IMR-90 (cell line): ENCODE measurements at regions not wholly inside any gene's neighbourhood (a gene's known extent, or its start where the extent isn't known, plus 50 kb on each side); places are given as distances from the start of the nearest gene placed in this dataset.

Experiments used
- ATAC-seq: fragments of 200-7000 bp; cut with Tn5 transposase; 2 replicates; pipeline ENCODE4 v1.9.1; 2020; ENCODE audit warnings: low read depth, mild to moderate bottlenecking, moderate library complexity
- BruUV-seq: library from RNA; stranded (reverse); fragments of 400-500 nt; replicated peaks from 2 replicates; lab custom pipeline; 2021; lab: Mats Ljungman, UMichigan
- CTCF ChIA-PET: fragments of 300-600 bp; formaldehyde crosslinking; extraction: SDS; loops from one replicate; lab custom pipeline; 2021; ENCODE audit warnings: antibody characterized with exemption; lab: Yijun Ruan, JAX
- POLR2A ChIA-PET: fragments of 300-600 bp; sonication (Branson Sonifier 250); formaldehyde crosslinking; loops from one replicate; lab custom pipeline; 2022; ENCODE audit warnings: antibody characterized with exemption; ENCODE audit not compliant: unreplicated experiment; lab: Charles Lee
- DNase-seq: peaks from one replicate; pipeline ENCODE4 v3.0.0; 2013
- H2AFZ ChIP-seq: replicated peaks from 2 replicates; pipeline ENCODE3; 2013; ENCODE audit warnings: low read length, mild to moderate bottlenecking; ENCODE audit not compliant: poor library complexity
- H2AK5ac ChIP-seq: 2 replicates; pipeline ENCODE4 v1.6.1; 2013; ENCODE audit warnings: low read depth, low read length, inconsistent platforms
- H2AK9ac ChIP-seq: replicated peaks from 2 replicates; pipeline ENCODE3; 2013; ENCODE audit warnings: mild to moderate bottlenecking, low read depth, low read length, moderate library complexity; ENCODE audit not compliant: poor library complexity
- H2BK120ac ChIP-seq: 2 replicates; pipeline ENCODE4 v1.6.1; 2013; ENCODE audit warnings: low read depth, low read length, inconsistent platforms
- H2BK15ac ChIP-seq: 3 replicates; pipeline ENCODE4 v1.6.1; 2013; ENCODE audit warnings: low read depth, low read length, inconsistent platforms
- H2BK20ac ChIP-seq: 2 replicates; pipeline ENCODE4 v1.6.1; 2013; ENCODE audit warnings: low read depth, mild to moderate bottlenecking, inconsistent platforms, low read length, moderate library complexity
- H2BK5ac ChIP-seq: 2 replicates; pipeline ENCODE4 v1.6.1; 2013; ENCODE audit warnings: mild to moderate bottlenecking, low read depth, low read length, inconsistent platforms; ENCODE audit not compliant: poor library complexity, severe bottlenecking
- H3K14ac ChIP-seq: replicated peaks from 2 replicates; pipeline ENCODE4 v1.6.1; 2013; ENCODE audit warnings: low read depth, low read length, inconsistent platforms
- H3K18ac ChIP-seq: 2 replicates; pipeline ENCODE4 v1.6.1; 2013; ENCODE audit warnings: low read depth, low read length, control low read depth
- H3K23ac ChIP-seq: 2 replicates; pipeline ENCODE4 v1.6.1; 2013; ENCODE audit warnings: low read depth, low read length, inconsistent platforms
- H3K27ac ChIP-seq: 2 replicates; pipeline ENCODE4 v1.5.1; 2013; ENCODE audit warnings: mild to moderate bottlenecking, control low read depth, low read length; ENCODE audit not compliant: insufficient read depth
- H3K27me3 ChIP-seq: 2 replicates; pipeline ENCODE4 v1.6.1; 2013; ENCODE audit warnings: low read length; ENCODE audit not compliant: control insufficient read depth, insufficient read depth
- H3K36me3 ChIP-seq: 2 replicates; pipeline ENCODE4 v1.6.1; 2013; ENCODE audit warnings: low read length, mixed read lengths; ENCODE audit not compliant: control insufficient read depth, insufficient read depth
- H3K4ac ChIP-seq: 2 replicates; pipeline ENCODE4 v1.6.1; 2013; ENCODE audit warnings: low read depth, low read length, inconsistent platforms
- H3K4me1 ChIP-seq: 2 replicates; pipeline ENCODE4 v1.6.1; 2013; ENCODE audit warnings: low read length, mixed read lengths; ENCODE audit not compliant: control insufficient read depth, insufficient read depth
- H3K4me2 ChIP-seq: 2 replicates; pipeline ENCODE4 v1.6.1; 2013; ENCODE audit warnings: low read depth, mild to moderate bottlenecking, control low read depth, low read length, moderate library complexity
- H3K4me3 ChIP-seq: 2 replicates; pipeline ENCODE4 v1.5.1; 2013; ENCODE audit warnings: low read depth, mild to moderate bottlenecking, control low read depth, low read length, moderate library complexity; ENCODE audit not compliant: insufficient read depth
- H3K56ac ChIP-seq: 2 replicates; pipeline ENCODE4 v1.6.1; 2013; ENCODE audit warnings: low read length, inconsistent platforms; ENCODE audit not compliant: insufficient read depth; ENCODE audit errors: extremely low read depth
- H3K79me1 ChIP-seq, 2 experiments: 2 replicates each; pipeline ENCODE4 v1.6.1; 2013; ENCODE audit warnings: low read length in 2 of 2, inconsistent platforms in 1 of 2, low read depth in 1 of 2
- H3K9ac ChIP-seq: 2 replicates; pipeline ENCODE4 v1.6.1; 2013; ENCODE audit warnings: low read depth, low read length, control low read depth
- H3K9me1 ChIP-seq: 2 replicates; pipeline ENCODE4 v1.6.1; 2013; ENCODE audit warnings: low read length, inconsistent platforms; ENCODE audit not compliant: insufficient read depth
- H3K9me3 ChIP-seq: 2 replicates; pipeline ENCODE4 v1.6.1; 2013; ENCODE audit warnings: low read length; ENCODE audit not compliant: control insufficient read depth, insufficient read depth
- H4K20me1 ChIP-seq: 2 replicates; pipeline ENCODE4 v1.6.1; 2013; ENCODE audit warnings: low read length, inconsistent platforms; ENCODE audit not compliant: insufficient read depth
- H4K5ac ChIP-seq: 2 replicates; pipeline ENCODE4 v1.6.1; 2013; ENCODE audit warnings: mild to moderate bottlenecking, low read depth, low read length, control low read depth
- H4K8ac ChIP-seq, 2 experiments: 2 replicates each; pipeline ENCODE4 v1.6.1; 2013; ENCODE audit warnings: low read depth in 2 of 2, low read length in 2 of 2, control low read depth in 1 of 2, inconsistent platforms in 1 of 2
- H4K91ac ChIP-seq: 2 replicates; pipeline ENCODE4 v1.6.1; 2013; ENCODE audit warnings: low read depth, low read length, inconsistent platforms; ENCODE audit not compliant: insufficient read depth
- RFX5 ChIP-seq: IDR thresholded peaks from 2 replicates; pipeline ENCODE4 v1.8.0; 2012; ENCODE audit warnings: low read depth, mild to moderate bottlenecking, low read length, moderate library complexity
- WGBS, 2 experiments: methylation state at CpG; one replicate each; pipeline versions ENCODE4 v1.1.5 to v1.1.7; 2013; ENCODE audit warnings: missing lambda C conversion rate in 2 of 2; ENCODE audit not compliant: insufficient read length in 1 of 2; ENCODE audit errors: extremely low coverage in 2 of 2; 5-methylcytosine and 5-hydroxymethylcytosine counted together
- dilution Hi-C: fragments of 300-500 bp; cut with HindIII; formaldehyde crosslinking; loops from one replicate; pipeline ENCODE4 v1.14.3; 2018; ENCODE audit warnings: low sequenced_read_pairs; ENCODE audit not compliant: unreplicated experiment
- in situ Hi-C: fragments of 300-500 bp; cut with MboI; formaldehyde crosslinking; loops from 3 replicates; pipeline ENCODE4 v1.14.3; 2019; ENCODE audit warnings: low sequenced_read_pairs, inconsistent platforms, mixed read lengths
- intact Hi-C: fragments of 100-400 bp; cut with micrococcal nuclease; formaldehyde crosslinking; loops from 2 replicates; pipeline ENCODE4 v1.10.0; 2022
- TF ChIP-seq, protein P1 (sequence below): fragments of 150-350 bp; IDR thresholded peaks from 2 replicates; pipeline ENCODE4 v1.6.1; 2016; ENCODE audit warnings: low read depth, mild to moderate bottlenecking, low read length, moderate library complexity, borderline replicate concordance

DNA sequence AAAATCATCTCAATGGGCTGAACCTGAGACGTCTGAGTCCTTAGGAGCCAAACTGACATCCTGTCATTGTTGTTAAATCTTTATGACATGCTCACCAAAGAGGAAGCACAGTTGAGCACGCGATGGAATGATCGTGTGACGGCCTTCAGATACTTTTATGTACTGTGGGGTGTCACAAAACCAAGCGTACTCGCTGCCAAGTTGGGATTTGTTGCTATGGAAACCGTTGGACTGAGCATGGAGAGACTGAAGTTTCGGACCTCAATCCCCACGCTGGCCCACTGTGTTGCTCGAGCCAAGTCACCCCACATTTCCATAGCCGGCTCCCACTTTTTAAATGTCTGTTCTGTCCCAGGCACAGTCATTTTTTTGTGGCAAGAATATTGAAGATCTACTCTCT lies 222.8 kb upstream of the SDK2 start:
- H3K18ac ChIP-seq, result no peak overlapping the region
- H2AK5ac ChIP-seq, result no peak overlapping the region
- peaks cover 33% of the 10 kb centered on the region for H3K9me3 ChIP-seq
- H3K4ac ChIP-seq, result no peak overlapping the region
- H3K23ac ChIP-seq, result no peak overlapping the region
- H4K8ac ChIP-seq, result no peak overlapping the region
- no peak overlapping the region for H2BK20ac ChIP-seq
- no peak for DNase-seq
- no peaks in the 10 kb centered on the region for H4K20me1 ChIP-seq
- no peak overlapping the region for H2AFZ ChIP-seq
- no peak overlapping the region for H2AK9ac ChIP-seq
- no peak overlapping the region for H2BK5ac ChIP-seq
- dilution Hi-C loops, result no loop called here
- WGBS, 2 experiments, result 21% methylated on average over 9 of the region's 12 CpGs; no CpG with 5 or more reads in 1 of the 2 experiments
- no peaks in the 10 kb centered on the region for H3K79me1 ChIP-seq
- H3K14ac ChIP-seq, result no peak overlapping the region
- no peak overlapping the region for H3K9ac ChIP-seq
- in situ Hi-C loops, result no loop called here
- H3K4me1 ChIP-seq, result no peaks in the 10 kb centered on the region
- ChIA-PET CTCF (interaction anchor here (0.6 kb wide), 1 partner anchor 247 kb away, joined by 4 read pairs; no protein-coding TSS in a partner anchor), POLR2A (no interaction called here)
- no peak overlapping the region for H3K4me3 ChIP-seq
- no peak overlapping the region for H4K5ac ChIP-seq
- no peak overlapping the region for H2BK120ac ChIP-seq
- intact Hi-C loops, result no loop called here
- H3K36me3 ChIP-seq, result no peaks in the 10 kb centered on the region
- no peak overlapping the region for H3K56ac ChIP-seq
- H4K91ac ChIP-seq, result no peak overlapping the region
- no peak for TF ChIP-seq RFX5
- TF ChIP-seq, protein P1, sequence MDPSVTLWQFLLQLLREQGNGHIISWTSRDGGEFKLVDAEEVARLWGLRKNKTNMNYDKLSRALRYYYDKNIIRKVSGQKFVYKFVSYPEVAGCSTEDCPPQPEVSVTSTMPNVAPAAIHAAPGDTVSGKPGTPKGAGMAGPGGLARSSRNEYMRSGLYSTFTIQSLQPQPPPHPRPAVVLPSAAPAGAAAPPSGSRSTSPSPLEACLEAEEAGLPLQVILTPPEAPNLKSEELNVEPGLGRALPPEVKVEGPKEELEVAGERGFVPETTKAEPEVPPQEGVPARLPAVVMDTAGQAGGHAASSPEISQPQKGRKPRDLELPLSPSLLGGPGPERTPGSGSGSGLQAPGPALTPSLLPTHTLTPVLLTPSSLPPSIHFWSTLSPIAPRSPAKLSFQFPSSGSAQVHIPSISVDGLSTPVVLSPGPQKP, result no peak
- BruUV-seq, result no TSS peak
- H3K9me1 ChIP-seq, result no peaks in the 10 kb centered on the region
- H2BK15ac ChIP-seq, result no peak overlapping the region
- H3K4me2 ChIP-seq, result no peak overlapping the region
- H3K27ac ChIP-seq, result no peak overlapping the region
- ATAC-seq, result no peak
- no peaks in the 10 kb centered on the region for H3K27me3 ChIP-seq
